HG03039 (cell line): ENCODE measurements at regions not wholly inside any gene's neighbourhood (a gene's known extent, or its start where the extent isn't known, plus 50 kb on each side); places are given as distances from the start of the nearest gene placed in this dataset.

ENCODE experiments used
- ATAC-seq: cut with Tn5 transposase; IDR thresholded peaks from one replicate; pipeline ENCODE4 v1.9.1; 2021; ENCODE audit warnings: mild to moderate bottlenecking, moderate library complexity; ENCODE audit not compliant: unreplicated experiment

DNA sequence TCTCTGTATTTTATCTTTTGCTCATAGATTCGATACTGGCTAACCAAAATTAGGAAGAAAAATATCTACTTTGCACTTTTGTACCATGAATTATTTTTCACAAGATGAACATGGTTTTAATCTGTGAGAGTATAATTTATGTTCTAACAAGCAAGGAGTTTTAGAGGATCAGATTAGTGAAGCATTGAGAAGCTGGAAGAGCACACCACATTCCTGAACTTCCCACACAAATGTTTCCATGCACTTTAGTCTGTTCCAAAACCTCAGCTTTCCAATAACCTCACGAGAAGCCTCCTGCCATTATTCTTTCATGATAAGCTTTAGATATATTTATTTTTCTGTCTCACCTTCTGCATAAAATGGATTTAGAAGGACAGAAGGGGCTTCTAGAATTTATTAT is 98.7 kb upstream of the MPDZ start:
- no peak for ATAC-seq

DNA sequence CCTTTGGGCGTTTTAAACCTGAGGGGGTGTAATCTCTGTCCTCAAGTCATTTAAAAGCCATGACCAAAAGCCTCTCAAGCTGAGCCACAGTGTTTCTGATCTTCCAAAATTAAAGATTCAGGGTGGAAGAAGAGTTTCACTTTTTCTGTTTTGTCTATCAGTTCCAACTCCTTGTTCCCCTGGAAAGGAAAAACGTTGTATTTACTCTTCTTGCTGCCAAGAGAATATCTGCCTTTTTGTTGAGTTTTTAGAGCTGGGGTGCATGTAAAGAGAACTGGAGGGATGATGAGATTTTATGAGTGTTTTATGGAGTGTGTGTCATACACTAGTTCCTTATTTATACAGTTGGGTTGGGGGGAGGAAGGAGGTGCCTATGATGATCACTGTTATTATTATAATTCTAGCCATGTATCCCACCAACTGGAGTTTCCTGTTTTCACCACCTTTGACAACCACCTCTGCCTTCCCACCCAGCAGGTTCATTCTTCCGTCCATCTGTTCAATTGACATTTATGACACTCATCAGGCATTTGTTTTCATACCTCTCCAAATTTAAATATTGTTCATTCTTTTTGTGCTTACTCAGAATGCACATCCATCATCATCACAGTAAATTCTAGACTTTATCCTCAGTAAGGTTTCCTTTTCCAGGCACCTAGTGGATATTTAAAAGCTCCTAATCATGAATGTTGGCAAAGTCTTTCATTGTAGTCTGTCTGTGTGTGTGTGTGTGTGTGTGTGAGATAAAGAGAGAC is 97.9 kb upstream of the MPDZ start:
- ATAC-seq: no peak

- no peak for ATAC-seq
Observed at GRCh38 chr9:13372510-13372909, 93.0 kb upstream of the MPDZ start.

DNA sequence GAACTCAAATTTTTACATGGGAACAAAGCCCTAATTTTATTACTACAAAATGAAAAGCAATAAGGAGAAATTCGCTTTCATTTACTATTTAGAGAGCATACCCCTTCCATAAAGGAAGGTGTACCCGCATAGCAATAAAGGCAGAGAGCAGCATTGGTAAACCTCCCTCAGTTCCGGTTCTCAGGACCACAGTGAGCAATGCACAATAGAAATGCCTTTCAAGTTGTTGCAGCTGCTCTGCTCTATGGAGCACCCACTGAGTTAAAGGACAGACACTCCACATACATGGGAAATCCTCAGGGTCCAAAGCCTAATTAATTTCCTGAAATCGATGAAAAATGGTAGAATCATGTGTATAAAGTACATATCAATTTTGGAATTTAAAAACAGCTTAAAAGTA is 89.9 kb upstream of the MPDZ start:
- no peak for ATAC-seq

- no peak for ATAC-seq
Observed at GRCh38 chr9:13367784-13368183, 88.3 kb upstream of the MPDZ start.

- no peak for ATAC-seq
Observed at GRCh38 chr9:13364271-13365000, 84.9 kb upstream of the MPDZ start.

- ATAC-seq: no peak
Observed at GRCh38 chr9:13361076-13361475, 81.6 kb upstream of the MPDZ start.

DNA sequence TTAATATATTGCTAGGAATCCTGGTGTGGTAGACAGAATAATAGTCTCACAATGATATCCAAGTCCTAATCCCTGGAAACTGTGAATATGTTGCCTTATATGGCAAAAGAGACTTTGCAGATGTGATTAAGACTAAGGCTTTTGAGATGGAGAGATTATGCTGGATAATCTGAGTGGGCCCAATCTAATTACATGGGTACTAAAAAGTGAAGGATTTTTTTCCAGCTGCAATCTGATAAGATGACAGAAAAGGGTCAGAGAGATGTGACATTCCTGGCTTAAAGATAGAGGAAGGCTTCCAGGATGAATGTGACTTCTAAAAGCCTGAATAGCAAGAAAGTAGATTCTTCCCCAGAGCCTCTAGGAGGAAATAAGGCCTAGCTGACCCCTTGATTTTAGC is 80.7 kb upstream of the MPDZ start:
- ATAC-seq: no peak

GRCh38 chr9:13358128-13358527 is 78.6 kb upstream of the MPDZ start:
- ATAC-seq: no peak

- ATAC-seq: no peak
Observed at GRCh38 chr9:13354733-13355132, 75.2 kb upstream of the MPDZ start.

DNA sequence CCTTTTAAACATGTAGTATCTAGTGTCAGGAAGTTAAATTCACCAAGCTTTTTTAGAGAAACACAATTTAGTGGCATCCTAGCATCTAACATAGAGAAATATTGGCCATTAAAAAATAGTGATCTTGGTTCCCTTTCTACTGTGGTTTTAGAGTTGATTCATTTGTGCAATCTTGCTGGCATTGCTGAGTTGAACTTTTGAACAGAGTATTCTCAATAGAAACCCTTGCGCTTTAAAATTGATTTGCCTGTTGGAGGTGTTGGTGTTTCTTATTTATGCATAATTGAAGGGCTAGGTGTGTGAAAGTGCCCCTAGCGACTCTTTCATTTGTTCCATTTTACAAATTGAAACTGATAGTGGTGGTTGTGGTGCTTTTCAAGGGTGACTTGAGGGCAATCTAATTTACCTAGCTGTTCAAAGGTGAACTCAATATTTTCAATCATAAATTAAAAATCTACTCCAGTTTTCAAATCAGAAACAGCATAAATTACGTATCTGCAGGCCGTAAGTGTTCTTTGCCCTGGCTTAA is 73.0 kb upstream of the MPDZ start:
- no peak for ATAC-seq

- ATAC-seq: no peak
Observed at GRCh38 chr9:13351778-13352386, 72.4 kb upstream of the MPDZ start.

- no peak for ATAC-seq
Observed at GRCh38 chr9:13332571-13332970, 53.1 kb upstream of the MPDZ start.

- ATAC-seq: no peak
Observed at GRCh38 chr9:13331320-13331719, 51.8 kb upstream of the MPDZ start.

- ATAC-seq: no peak
Observed at GRCh38 chr9:13330396-13331004, 51.0 kb upstream of the MPDZ start.
